GM06990 (cell line): ENCODE measurements at regions not wholly inside any gene's neighbourhood (a gene's known extent, or its start where the extent isn't known, plus 50 kb on each side); places are given as distances from the start of the nearest gene placed in this dataset.
"Not testable (repeated sequence)": the region's sequence is repeated elsewhere in the genome, so short reads cannot be mapped to it uniquely, and the experiment has no call there.

Experiments used
- DNase-seq: peaks from one replicate; pipeline ENCODE4 v3.0.0-alpha.2; 2011; ENCODE audit not compliant: insufficient read length; ENCODE audit errors: extremely low read depth
- H3K27me3 ChIP-seq: replicated peaks from 2 replicates; pipeline ENCODE4 v1.6.0; 2011; ENCODE audit warnings: low read length; ENCODE audit not compliant: control insufficient read depth, insufficient read depth
- H3K36me3 ChIP-seq: 2 replicates; pipeline ENCODE4 v1.5.1; 2011; ENCODE audit warnings: low read length; ENCODE audit not compliant: control insufficient read depth, insufficient read depth
- H3K4me3 ChIP-seq: replicated peaks from 2 replicates; pipeline ENCODE4 v1.5.1; 2011; ENCODE audit warnings: low read depth, mild to moderate bottlenecking, control low read depth, low read length
- CTCF ChIP-seq: IDR thresholded peaks from 2 replicates; pipeline ENCODE4 v1.5.1; 2011; ENCODE audit warnings: low read length, control low read depth, mild to moderate bottlenecking, inconsistent platforms; ENCODE audit not compliant: insufficient read depth, poor library complexity, severe bottlenecking

- TF ChIP-seq CTCF: no peak
- Histone ChIP-seq H3K4me3 (no peak overlapping the region), H3K27me3 (no peaks in the 10 kb centered on the region; the same call in 1 of the 2 replicates), H3K36me3 (no peaks in the 10 kb centered on the region)
- DNase-seq: no peak
Measured at GRCh38 chr10:34885898-34886297, 70.8 kb upstream of the PARD3 start.

- DNase-seq: no peak
- no peak overlapping the region for H3K4me3 ChIP-seq
- no peaks in the 10 kb centered on the region; the same call in 1 of the 2 replicates for H3K27me3 ChIP-seq
- no peak for TF ChIP-seq CTCF
- H3K36me3 ChIP-seq: no peaks in the 10 kb centered on the region
Measured at GRCh38 chr10:34885011-34885410, 69.9 kb upstream of the PARD3 start.

- H3K36me3 ChIP-seq: no peaks in the 10 kb centered on the region
- no peak for TF ChIP-seq CTCF
- no peak overlapping the region for H3K4me3 ChIP-seq
- no peak for DNase-seq
- H3K27me3 ChIP-seq: no peaks in the 10 kb centered on the region; the same call in 1 of the 2 replicates
Measured at GRCh38 chr10:34884272-34884952, 69.3 kb upstream of the PARD3 start.

- Histone ChIP-seq H3K27me3 (no peaks in the 10 kb centered on the region), H3K36me3 (no peaks in the 10 kb centered on the region), H3K4me3 (no peak overlapping the region)
- no peak for TF ChIP-seq CTCF
- no peak for DNase-seq
Measured at GRCh38 chr10:34880817-34881216, 65.7 kb upstream of the PARD3 start.

- not testable (repeated sequence) for H3K36me3 ChIP-seq, H3K4me3 ChIP-seq, DNase-seq, H3K27me3 ChIP-seq
Measured at GRCh38 chr10:34878651-34879050, 63.6 kb upstream of the PARD3 start.

GRCh38 chr10:34875061-34875460 lies 60.0 kb upstream of the PARD3 start:
- TF ChIP-seq CTCF: no peak
- no peaks in the 10 kb centered on the region for H3K36me3 ChIP-seq
- H3K4me3 ChIP-seq: no peak overlapping the region
- no peak for DNase-seq
- H3K27me3 ChIP-seq: no peaks in the 10 kb centered on the region
